Testis (tissue), 2 donors: ENCODE measurements at regions not wholly inside any gene's neighbourhood (a gene's known extent, or its start where the extent isn't known, plus 50 kb on each side); places are given as distances from the start of the nearest gene placed in this dataset.

Experiments
- POLR2A ChIP-seq: fragments of 450-650 bp; IDR thresholded peaks from one replicate; pipeline ENCODE4 v1.6.1; 2017; ENCODE audit warnings: antibody characterized with exemption, mild to moderate bottlenecking, moderate library complexity
- TF ChIP-seq, protein P1 (sequence below), 3 experiments: fragments of 450-650 bp in 2 of 3; fragments of 200-600 bp in 1 of 3; sonication (generic) in 1 of 3; IDR thresholded peaks; one replicate each; pipeline ENCODE4 v1.5.1; 2016 to 2019; ENCODE audit warnings: antibody characterized with exemption in 3 of 3, mild to moderate bottlenecking in 2 of 3, moderate library complexity in 1 of 3

DNA sequence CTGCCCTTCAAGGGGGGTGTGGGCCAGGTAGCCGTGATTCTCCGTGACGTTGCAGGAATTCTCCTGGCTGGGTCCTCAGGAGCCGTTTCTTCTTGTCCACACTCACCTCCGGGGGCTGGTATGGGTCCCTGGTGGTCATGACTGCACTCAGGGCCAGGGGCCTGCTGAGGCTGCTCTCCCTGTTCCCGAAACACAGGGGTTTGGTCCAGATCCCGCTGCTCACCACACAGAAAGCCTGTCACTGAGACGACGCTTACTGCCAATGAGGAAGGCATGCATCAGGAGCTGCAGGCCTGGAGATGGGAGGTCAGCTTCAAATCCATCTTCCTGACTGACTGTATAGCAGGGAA is 160.7 kb downstream of the RTP5 start:
- no peak for TF ChIP-seq POLR2A
- TF ChIP-seq, protein P1, sequence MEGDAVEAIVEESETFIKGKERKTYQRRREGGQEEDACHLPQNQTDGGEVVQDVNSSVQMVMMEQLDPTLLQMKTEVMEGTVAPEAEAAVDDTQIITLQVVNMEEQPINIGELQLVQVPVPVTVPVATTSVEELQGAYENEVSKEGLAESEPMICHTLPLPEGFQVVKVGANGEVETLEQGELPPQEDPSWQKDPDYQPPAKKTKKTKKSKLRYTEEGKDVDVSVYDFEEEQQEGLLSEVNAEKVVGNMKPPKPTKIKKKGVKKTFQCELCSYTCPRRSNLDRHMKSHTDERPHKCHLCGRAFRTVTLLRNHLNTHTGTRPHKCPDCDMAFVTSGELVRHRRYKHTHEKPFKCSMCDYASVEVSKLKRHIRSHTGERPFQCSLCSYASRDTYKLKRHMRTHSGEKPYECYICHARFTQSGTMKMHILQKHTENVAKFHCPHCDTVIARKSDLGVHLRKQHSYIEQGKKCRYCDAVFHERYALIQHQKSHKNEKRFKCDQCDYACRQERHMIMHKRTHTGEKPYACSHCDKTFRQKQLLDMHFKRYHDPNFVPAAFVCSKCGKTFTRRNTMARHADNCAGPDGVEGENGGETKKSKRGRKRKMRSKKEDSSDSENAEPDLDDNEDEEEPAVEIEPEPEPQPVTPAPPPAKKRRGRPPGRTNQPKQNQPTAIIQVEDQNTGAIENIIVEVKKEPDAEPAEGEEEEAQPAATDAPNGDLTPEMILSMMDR (IDR thresholded peaks at IDR 0.05): no peak
